Loucy (cell line): ENCODE measurements at regions not wholly inside any gene's neighbourhood (a gene's known extent, or its start where the extent isn't known, plus 50 kb on each side); places are given as distances from the start of the nearest gene placed in this dataset.
"Not testable (repeated sequence)": the region's sequence is repeated elsewhere in the genome, so short reads cannot be mapped to it uniquely, and the experiment has no call there.

Experiments
- H2AFZ ChIP-seq: fragments of 200-600 bp; sonication (generic); 2 replicates; pipeline ENCODE4 v1.6.0; 2016; ENCODE audit warnings: antibody characterized with exemption, mild to moderate bottlenecking, low read length, moderate library complexity
- H3F3A ChIP-seq: fragments of 200-600 bp; 2 replicates; pipeline ENCODE4 v1.6.0; 2016; ENCODE audit warnings: antibody characterized with exemption, low read depth, mild to moderate bottlenecking
- H3K27me3 ChIP-seq: fragments of 200-600 bp; sonication (generic); 2 replicates; pipeline ENCODE4 v1.6.1; 2014; ENCODE audit warnings: low read length, mild to moderate bottlenecking; ENCODE audit not compliant: insufficient read depth, poor library complexity, severe bottlenecking
- H3K36me3 ChIP-seq: fragments of 200-600 bp; sonication (generic); 2 replicates; pipeline ENCODE4 v1.6.1; 2016; ENCODE audit warnings: low read length; ENCODE audit not compliant: insufficient read depth
- H3K4me1 ChIP-seq: fragments of 200-600 bp; sonication (generic); 2 replicates; pipeline ENCODE4 v1.5.1; 2014; ENCODE audit warnings: low read length, mild to moderate bottlenecking; ENCODE audit not compliant: insufficient read depth, poor library complexity, severe bottlenecking
- H3K4me2 ChIP-seq: fragments of 200-600 bp; sonication (generic); 2 replicates; pipeline ENCODE4 v1.6.0; 2014; ENCODE audit warnings: antibody characterized with exemption, low read length, low read depth, mild to moderate bottlenecking; ENCODE audit not compliant: poor library complexity, severe bottlenecking
- H3K4me3 ChIP-seq: fragments of 200-600 bp; sonication (generic); 2 replicates; pipeline ENCODE4 v1.5.1; 2014; ENCODE audit warnings: low read length, mild to moderate bottlenecking, mixed read lengths; ENCODE audit not compliant: poor library complexity, severe bottlenecking
- H3K79me2 ChIP-seq: fragments of 200-600 bp; sonication (generic); 2 replicates; pipeline ENCODE4 v1.6.1; 2014; ENCODE audit warnings: low read length; ENCODE audit not compliant: insufficient read depth
- H3K9ac ChIP-seq: fragments of 200-600 bp; sonication (generic); 2 replicates; pipeline ENCODE4 v1.6.0; 2014; ENCODE audit warnings: mild to moderate bottlenecking, low read depth, low read length, moderate library complexity; ENCODE audit not compliant: poor library complexity, severe bottlenecking
- H3K9me2 ChIP-seq: fragments of 200-600 bp; sonication (generic); replicated peaks from 2 replicates; pipeline ENCODE4 v1.6.1; 2016; ENCODE audit warnings: low read depth, low read length, mixed read lengths
- H3K9me3 ChIP-seq: fragments of 200-600 bp; sonication (generic); 2 replicates; pipeline ENCODE4 v1.6.1; 2014; ENCODE audit warnings: mild to moderate bottlenecking, antibody characterized with exemption, low read length, low read depth; ENCODE audit not compliant: insufficient read depth
- H4K20me1 ChIP-seq: fragments of 200-600 bp; sonication (generic); 2 replicates; pipeline ENCODE4 v1.6.0; 2014; ENCODE audit warnings: antibody characterized with exemption, low read length, mild to moderate bottlenecking; ENCODE audit not compliant: insufficient read depth, poor library complexity, severe bottlenecking
- CTCF ChIP-seq: fragments of 200-600 bp; sonication (generic); conservative IDR thresholded peaks from 2 replicates; pipeline ENCODE4 v1.5.1; 2014; ENCODE audit warnings: mild to moderate bottlenecking, antibody characterized with exemption, low read length
- EZH2phosphoT487 ChIP-seq: fragments of 200-600 bp; IDR thresholded peaks from 2 replicates; pipeline ENCODE4 v1.6.1; 2018; ENCODE audit warnings: antibody characterized with exemption, mild to moderate bottlenecking, moderate library complexity, borderline replicate concordance

GRCh38 chr3:181327349-181327748 lies 337.8 kb upstream of the DNAJC19 start:
- Histone ChIP-seq H2AFZ (no peak overlapping the region), H4K20me1 (no peaks in the 10 kb centered on the region), H3K9ac (no peak overlapping the region), H3K9me2 (no peaks in the 10 kb centered on the region), H3K27me3 (no peaks in the 10 kb centered on the region), H3F3A (no peaks in the 10 kb centered on the region), H3K79me2 (no peaks in the 10 kb centered on the region), H3K36me3 (no peaks in the 10 kb centered on the region), H3K9me3 (no peaks in the 10 kb centered on the region), H3K4me1 (no peaks in the 10 kb centered on the region), H3K4me2 (no peak overlapping the region), H3K4me3 (no peak overlapping the region)
- TF ChIP-seq EZH2phosphoT487 (no peak), CTCF (no peak)

- TF ChIP-seq EZH2phosphoT487 (no peak), CTCF (peak; percentile 87)
- no peak overlapping the region for H3K9ac ChIP-seq
- no peak overlapping the region for H3K4me3 ChIP-seq
- H3K36me3 ChIP-seq = no peaks in the 10 kb centered on the region
- no peaks in the 10 kb centered on the region for H3K4me1 ChIP-seq
- no peaks in the 10 kb centered on the region for H3K9me2 ChIP-seq
- no peaks in the 10 kb centered on the region for H4K20me1 ChIP-seq
- no peaks in the 10 kb centered on the region for H3K9me3 ChIP-seq
- no peaks in the 10 kb centered on the region for H3K79me2 ChIP-seq
- H3K4me2 ChIP-seq = no peak overlapping the region
- no peaks in the 10 kb centered on the region for H3K27me3 ChIP-seq
- H3F3A ChIP-seq = no peaks in the 10 kb centered on the region
- no peak overlapping the region for H2AFZ ChIP-seq
Observed at GRCh38 chr3:181326637-181327223, 337.2 kb upstream of the DNAJC19 start.

DNA sequence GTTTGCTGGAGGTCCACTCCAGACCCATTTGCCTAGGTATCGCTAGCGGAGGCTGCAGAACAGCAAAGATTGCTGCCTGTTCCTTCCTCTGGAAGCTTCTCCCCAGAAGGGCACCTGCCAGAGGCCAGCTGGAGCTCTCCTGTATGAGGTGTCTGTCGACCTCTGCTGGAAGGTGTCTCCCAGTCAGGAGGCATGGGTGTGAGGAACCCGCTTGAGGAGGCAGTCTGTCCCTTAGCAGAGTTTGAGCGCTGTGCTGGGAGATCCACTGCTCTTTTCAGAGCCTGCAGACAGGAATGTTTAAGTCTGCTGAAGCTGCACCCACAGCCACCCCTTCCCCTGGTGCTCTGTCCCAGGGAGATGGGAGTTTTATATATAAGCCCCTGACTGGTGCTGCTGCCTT lies 335.0 kb upstream of the DNAJC19 start:
- not testable (repeated sequence) for H3K79me2 ChIP-seq, H3K4me3 ChIP-seq, H3F3A ChIP-seq, H3K9ac ChIP-seq, H3K9me3 ChIP-seq, H3K9me2 ChIP-seq, H3K36me3 ChIP-seq, H3K27me3 ChIP-seq, H4K20me1 ChIP-seq, H2AFZ ChIP-seq, H3K4me2 ChIP-seq, H3K4me1 ChIP-seq

- no peaks in the 10 kb centered on the region for H3K79me2 ChIP-seq
- no peaks in the 10 kb centered on the region for H3K36me3 ChIP-seq
- H3K9me3 ChIP-seq = no peaks in the 10 kb centered on the region
- H3K4me2 ChIP-seq = no peak overlapping the region
- no peaks in the 10 kb centered on the region for H3K4me1 ChIP-seq
- H3K27me3 ChIP-seq = no peaks in the 10 kb centered on the region
- no peaks in the 10 kb centered on the region for H3K9me2 ChIP-seq
- H3F3A ChIP-seq = no peaks in the 10 kb centered on the region
- H2AFZ ChIP-seq = no peak overlapping the region
- no peak for TF ChIP-seq CTCF
- no peak for TF ChIP-seq EZH2phosphoT487
- H3K4me3 ChIP-seq = no peak overlapping the region
- H4K20me1 ChIP-seq = no peaks in the 10 kb centered on the region
- H3K9ac ChIP-seq = no peak overlapping the region
Observed at GRCh38 chr3:181318321-181318720, 328.8 kb upstream of the DNAJC19 start.
